ENCODE measurements at regions not wholly inside any gene's neighbourhood (a gene's known extent, or its start where the extent isn't known, plus 50 kb on each side); places are given as distances from the start of the nearest gene placed in this dataset.

DNA sequence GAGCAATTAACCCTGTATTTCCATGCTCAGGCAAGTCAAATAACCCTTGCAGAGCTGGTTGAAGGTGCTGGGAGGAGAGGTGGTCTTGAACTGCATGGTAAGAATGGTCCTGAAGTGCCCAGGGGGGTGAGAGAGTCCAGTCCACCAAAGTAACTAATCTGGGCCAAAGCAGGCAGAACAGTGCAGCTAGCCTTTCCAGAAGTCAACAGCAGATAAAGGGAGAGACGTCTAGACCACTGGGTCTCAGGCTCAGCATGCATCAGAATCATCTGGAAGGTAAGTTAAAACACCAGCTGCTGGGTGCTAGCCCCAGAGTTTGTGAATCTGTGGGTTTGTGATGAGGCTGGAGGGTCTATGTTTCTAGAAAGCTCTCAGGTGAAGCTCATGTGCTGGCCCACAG lies 232.3 kb upstream of the ECI2 start:
- TF ChIP-seq, protein P1, sequence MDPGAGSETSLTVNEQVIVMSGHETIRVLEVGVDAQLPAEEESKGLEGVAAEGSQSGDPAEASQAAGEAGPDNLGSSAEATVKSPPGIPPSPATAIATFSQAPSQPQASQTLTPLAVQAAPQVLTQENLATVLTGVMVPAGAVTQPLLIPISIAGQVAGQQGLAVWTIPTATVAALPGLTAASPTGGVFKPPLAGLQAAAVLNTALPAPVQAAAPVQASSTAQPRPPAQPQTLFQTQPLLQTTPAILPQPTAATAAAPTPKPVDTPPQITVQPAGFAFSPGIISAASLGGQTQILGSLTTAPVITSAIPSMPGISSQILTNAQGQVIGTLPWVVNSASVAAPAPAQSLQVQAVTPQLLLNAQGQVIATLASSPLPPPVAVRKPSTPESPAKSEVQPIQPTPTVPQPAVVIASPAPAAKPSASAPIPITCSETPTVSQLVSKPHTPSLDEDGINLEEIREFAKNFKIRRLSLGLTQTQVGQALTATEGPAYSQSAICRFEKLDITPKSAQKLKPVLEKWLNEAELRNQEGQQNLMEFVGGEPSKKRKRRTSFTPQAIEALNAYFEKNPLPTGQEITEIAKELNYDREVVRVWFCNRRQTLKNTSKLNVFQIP (CRISPR knock-in tag; IDR thresholded peaks at IDR 0.05; ENCODE audit: borderline replicate concordance, low read depth) = no peak
- no peak for TF ChIP-seq TCF4 (CRISPR knock-in tag; IDR thresholded peaks at IDR 0.05; ENCODE audit: borderline replicate concordance)
- no peak for TF ChIP-seq ZNF8 (CRISPR knock-in tag; IDR thresholded peaks at IDR 0.05)
- TF ChIP-seq OSR1 (CRISPR knock-in tag; IDR thresholded peaks at IDR 0.05) = no peak
- no peak for TF ChIP-seq CSDC2 (CRISPR knock-in tag; IDR thresholded peaks at IDR 0.05)
- no peak for TF ChIP-seq ISL1 (CRISPR knock-in tag; IDR thresholded peaks at IDR 0.05)
- TF ChIP-seq ZNF70 (CRISPR knock-in tag; IDR thresholded peaks at IDR 0.05) = no peak
- TF ChIP-seq PPARA (CRISPR knock-in tag; IDR thresholded peaks at IDR 0.05; ENCODE audit: borderline replicate concordance) = no peak
- TF ChIP-seq TSHZ2 (CRISPR knock-in tag; IDR thresholded peaks at IDR 0.05) = no peak
- TF ChIP-seq CSRNP3 (CRISPR knock-in tag; IDR thresholded peaks at IDR 0.05) = no peak
- TF ChIP-seq ZNF565 (CRISPR knock-in tag; conservative IDR thresholded peaks at IDR 0.05; ENCODE audit: low read depth) = no peak
- no peak for TF ChIP-seq ZC3H10 (CRISPR knock-in tag; IDR thresholded peaks at IDR 0.05)
- no peak for TF ChIP-seq TOX (CRISPR knock-in tag; IDR thresholded peaks at IDR 0.05; ENCODE audit: borderline replicate concordance)
- TF ChIP-seq, protein P2, sequence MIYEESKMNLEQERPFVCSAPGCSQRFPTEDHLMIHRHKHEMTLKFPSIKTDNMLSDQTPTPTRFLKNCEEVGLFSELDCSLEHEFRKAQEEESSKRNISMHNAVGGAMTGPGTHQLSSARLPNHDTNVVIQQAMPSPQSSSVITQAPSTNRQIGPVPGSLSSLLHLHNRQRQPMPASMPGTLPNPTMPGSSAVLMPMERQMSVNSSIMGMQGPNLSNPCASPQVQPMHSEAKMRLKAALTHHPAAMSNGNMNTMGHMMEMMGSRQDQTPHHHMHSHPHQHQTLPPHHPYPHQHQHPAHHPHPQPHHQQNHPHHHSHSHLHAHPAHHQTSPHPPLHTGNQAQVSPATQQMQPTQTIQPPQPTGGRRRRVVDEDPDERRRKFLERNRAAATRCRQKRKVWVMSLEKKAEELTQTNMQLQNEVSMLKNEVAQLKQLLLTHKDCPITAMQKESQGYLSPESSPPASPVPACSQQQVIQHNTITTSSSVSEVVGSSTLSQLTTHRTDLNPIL (CRISPR knock-in tag; IDR thresholded peaks at IDR 0.05; ENCODE audit: low read depth) = no peak
- no peak for TF ChIP-seq ZFP3 (CRISPR knock-in tag; IDR thresholded peaks at IDR 0.05)
- no peak for TF ChIP-seq RARB (CRISPR knock-in tag; IDR thresholded peaks at IDR 0.05)
- TF ChIP-seq ARNTL (CRISPR knock-in tag; IDR thresholded peaks at IDR 0.05; ENCODE audit: borderline replicate concordance, low read depth) = no peak
- no peak for ATAC-seq

DNA sequence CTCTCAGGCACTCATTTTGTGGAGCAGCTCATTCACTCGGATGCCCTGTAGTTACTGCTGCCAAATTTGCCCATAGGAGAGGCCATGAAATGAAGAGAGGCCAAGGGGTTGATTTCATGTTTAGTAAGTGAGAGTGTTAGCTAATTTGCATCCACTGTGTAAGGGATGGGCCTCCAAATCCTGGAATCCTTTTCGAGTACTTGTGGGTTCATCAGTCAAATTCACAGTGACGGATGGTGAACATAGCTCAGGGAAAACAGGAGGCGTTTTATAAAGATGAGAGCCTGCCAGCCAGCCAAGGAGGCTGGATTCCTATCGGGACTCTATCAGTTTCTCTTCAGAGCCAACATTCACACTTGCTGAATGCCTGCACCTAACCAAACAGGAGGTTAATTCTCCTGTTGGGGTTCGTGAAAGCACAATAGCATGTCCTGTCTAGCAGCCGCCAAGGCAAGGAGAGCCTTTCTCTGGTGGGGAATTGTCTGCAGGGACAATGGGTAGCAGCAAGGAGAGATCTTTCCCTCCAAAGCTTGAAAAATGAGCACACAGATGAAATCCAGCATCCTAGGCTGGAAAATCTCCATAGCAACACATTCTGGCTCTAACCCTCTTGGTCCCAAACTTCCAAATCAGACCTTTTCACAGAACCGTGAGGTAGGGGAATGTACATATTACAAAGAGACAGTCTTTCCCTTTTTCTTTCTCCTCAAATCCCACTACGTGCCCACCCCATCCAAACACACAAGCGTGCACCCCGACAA lies 231.4 kb upstream of the ECI2 start:
- ATAC-seq = no peak; the same call in 2 of the 3 replicates
- no peak for TF ChIP-seq ESRRG (CRISPR knock-in tag; IDR thresholded peaks at IDR 0.05)
- TF ChIP-seq ZNF70 (CRISPR knock-in tag; IDR thresholded peaks at IDR 0.05) = no peak
- no peak for TF ChIP-seq ZC3H10 (CRISPR knock-in tag; IDR thresholded peaks at IDR 0.05)

GRCh38 chr6:4365686-4366085 lies 230.3 kb upstream of the ECI2 start:
- no peak for ATAC-seq
- no peak for TF ChIP-seq BACH2 (CRISPR knock-in tag; IDR thresholded peaks at IDR 0.05; ENCODE audit: borderline replicate concordance)
- TF ChIP-seq CSDC2 (CRISPR knock-in tag; IDR thresholded peaks at IDR 0.05) = no peak
- TF ChIP-seq, protein P2 (CRISPR knock-in tag; IDR thresholded peaks at IDR 0.05; ENCODE audit: low read depth) = no peak
- TF ChIP-seq ARNTL (CRISPR knock-in tag; IDR thresholded peaks at IDR 0.05; ENCODE audit: borderline replicate concordance, low read depth) = no peak
- no peak for TF ChIP-seq SNAI2 (CRISPR knock-in tag; IDR thresholded peaks at IDR 0.05)
- no peak for TF ChIP-seq ZFP30 (CRISPR knock-in tag; IDR thresholded peaks at IDR 0.05)
- TF ChIP-seq TOX (CRISPR knock-in tag; IDR thresholded peaks at IDR 0.05; ENCODE audit: borderline replicate concordance) = no peak
- TF ChIP-seq ZC3H10 (CRISPR knock-in tag; IDR thresholded peaks at IDR 0.05) = no peak
- TF ChIP-seq GLIS3 (CRISPR knock-in tag; IDR thresholded peaks at IDR 0.05) = no peak
- no peak for TF ChIP-seq TCF4 (CRISPR knock-in tag; IDR thresholded peaks at IDR 0.05; ENCODE audit: borderline replicate concordance)
- TF ChIP-seq, protein P1 (CRISPR knock-in tag; IDR thresholded peaks at IDR 0.05; ENCODE audit: borderline replicate concordance, low read depth) = no peak
- TF ChIP-seq TSHZ2 (CRISPR knock-in tag; IDR thresholded peaks at IDR 0.05) = no peak
- TF ChIP-seq RARB (CRISPR knock-in tag; IDR thresholded peaks at IDR 0.05) = no peak
- TF ChIP-seq ZFP3 (CRISPR knock-in tag; IDR thresholded peaks at IDR 0.05) = no peak
- no peak for TF ChIP-seq ZNF70 (CRISPR knock-in tag; IDR thresholded peaks at IDR 0.05)

Data from SK-N-SH treated with all-trans-retinoic acid at 6 μM for 48 hours (cell line).